Astrocyte (in vitro differentiated cells and primary cell): ENCODE measurements at regions not wholly inside any gene's neighbourhood (a gene's known extent, or its start where the extent isn't known, plus 50 kb on each side); places are given as distances from the start of the nearest gene placed in this dataset.

Source experiments
- EZH2 ChIP-seq: IDR thresholded peaks from 2 replicates; pipeline ENCODE4 v1.6.1; 2012; ENCODE audit warnings: mild to moderate bottlenecking, low read length, inconsistent platforms; ENCODE audit not compliant: insufficient read depth
- TF ChIP-seq, protein P1 (sequence below): IDR thresholded peaks from 2 replicates; pipeline ENCODE4 v1.5.1; 2011; ENCODE audit warnings: low read depth, mild to moderate bottlenecking, inconsistent platforms, low read length, moderate library complexity; ENCODE audit not compliant: insufficient read depth

DNA sequence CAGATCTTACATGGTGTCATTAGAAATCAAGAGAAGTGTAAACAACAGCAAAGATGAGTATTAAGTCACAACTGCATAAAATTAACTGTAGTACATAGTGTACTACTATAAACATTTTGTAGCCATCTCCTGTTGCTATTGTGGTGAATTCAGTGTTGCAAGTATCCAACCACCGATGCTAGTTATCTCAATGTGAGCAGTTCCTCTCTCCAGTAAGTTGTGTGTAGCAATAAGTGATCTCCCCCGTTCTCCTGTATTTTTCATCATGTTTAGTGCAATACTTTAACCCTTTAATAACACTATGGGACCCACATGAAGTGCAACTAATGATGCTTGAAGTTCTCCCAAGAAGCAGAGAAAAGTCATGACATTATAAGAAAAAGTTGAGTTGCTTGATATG, 264.7 kb upstream of the KCNH8 start:
- TF ChIP-seq, protein P1, sequence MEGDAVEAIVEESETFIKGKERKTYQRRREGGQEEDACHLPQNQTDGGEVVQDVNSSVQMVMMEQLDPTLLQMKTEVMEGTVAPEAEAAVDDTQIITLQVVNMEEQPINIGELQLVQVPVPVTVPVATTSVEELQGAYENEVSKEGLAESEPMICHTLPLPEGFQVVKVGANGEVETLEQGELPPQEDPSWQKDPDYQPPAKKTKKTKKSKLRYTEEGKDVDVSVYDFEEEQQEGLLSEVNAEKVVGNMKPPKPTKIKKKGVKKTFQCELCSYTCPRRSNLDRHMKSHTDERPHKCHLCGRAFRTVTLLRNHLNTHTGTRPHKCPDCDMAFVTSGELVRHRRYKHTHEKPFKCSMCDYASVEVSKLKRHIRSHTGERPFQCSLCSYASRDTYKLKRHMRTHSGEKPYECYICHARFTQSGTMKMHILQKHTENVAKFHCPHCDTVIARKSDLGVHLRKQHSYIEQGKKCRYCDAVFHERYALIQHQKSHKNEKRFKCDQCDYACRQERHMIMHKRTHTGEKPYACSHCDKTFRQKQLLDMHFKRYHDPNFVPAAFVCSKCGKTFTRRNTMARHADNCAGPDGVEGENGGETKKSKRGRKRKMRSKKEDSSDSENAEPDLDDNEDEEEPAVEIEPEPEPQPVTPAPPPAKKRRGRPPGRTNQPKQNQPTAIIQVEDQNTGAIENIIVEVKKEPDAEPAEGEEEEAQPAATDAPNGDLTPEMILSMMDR: no peak
- no peak for TF ChIP-seq EZH2
